SK-N-SH (cell line): ENCODE measurements at regions not wholly inside any gene's neighbourhood (a gene's known extent, or its start where the extent isn't known, plus 50 kb on each side); places are given as distances from the start of the nearest gene placed in this dataset.

Experiments used
- CTCF ChIP-seq: fragments of 200-600 bp; sonication (generic); IDR thresholded peaks from 2 replicates; pipeline ENCODE4 v1.6.1; 2017; ENCODE audit warnings: antibody characterized with exemption, mild to moderate bottlenecking, moderate library complexity
- EP300 ChIP-seq, 2 experiments: IDR thresholded peaks; 2 replicates each; pipeline versions ENCODE4 v1.4.0 to v1.6.1; 2012; ENCODE audit warnings: borderline replicate concordance in 1 of 2, low read depth in 1 of 2, low read length in 1 of 2
- FOXJ3 ChIP-seq: sonication (generic); formaldehyde crosslinking; IDR thresholded peaks from 2 replicates; pipeline ENCODE4 v1.5.1; 2020; ENCODE audit warnings: mild to moderate bottlenecking, missing genetic modification reagents
- GATA2 ChIP-seq: sonication (generic); formaldehyde crosslinking; IDR thresholded peaks from 2 replicates; pipeline ENCODE4 v1.5.0; 2020; ENCODE audit warnings: mild to moderate bottlenecking, missing genetic modification reagents
- JUND ChIP-seq: IDR thresholded peaks from 2 replicates; pipeline ENCODE4 v1.4.0; 2012
- SMC3 ChIP-seq: IDR thresholded peaks from 2 replicates; pipeline ENCODE4 v1.6.1; 2012; ENCODE audit warnings: low read depth, low read length, improper control_type of control experiment
- TEAD4 ChIP-seq: IDR thresholded peaks from 2 replicates; pipeline ENCODE4 v1.4.0; 2012; ENCODE audit warnings: mild to moderate bottlenecking, borderline replicate concordance; ENCODE audit not compliant: insufficient read depth
- YY1 ChIP-seq: IDR thresholded peaks from 2 replicates; pipeline ENCODE4 v1.4.0; 2012; ENCODE audit warnings: low read depth, mild to moderate bottlenecking
- TF ChIP-seq, protein P1 (sequence below): fragments of 150-350 bp; IDR thresholded peaks from 2 replicates; pipeline ENCODE4 v1.6.1; 2016; ENCODE audit warnings: mild to moderate bottlenecking, low read depth, low read length

DNA sequence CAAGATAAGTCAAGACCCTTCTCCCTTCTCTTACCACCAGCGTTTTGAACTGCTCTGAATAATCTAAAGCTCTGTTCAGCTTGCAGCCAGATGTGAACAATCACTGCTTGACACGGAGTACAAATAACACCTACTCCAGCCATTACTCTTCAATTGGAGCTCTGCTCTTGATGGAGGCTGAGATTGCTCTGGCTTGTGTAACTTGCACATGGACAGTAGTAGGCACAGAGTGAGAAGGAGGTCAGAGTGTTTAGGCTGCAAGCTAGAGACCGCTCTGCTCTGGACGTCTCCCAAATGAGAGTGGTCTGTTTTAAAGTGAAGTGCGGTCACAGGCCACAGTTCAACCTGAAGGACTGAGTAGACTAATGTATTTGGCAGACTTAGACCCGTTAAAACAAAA is 158.3 kb downstream of the HDGFL1 start:
- no peak for TF ChIP-seq CTCF
- TF ChIP-seq, protein P1, sequence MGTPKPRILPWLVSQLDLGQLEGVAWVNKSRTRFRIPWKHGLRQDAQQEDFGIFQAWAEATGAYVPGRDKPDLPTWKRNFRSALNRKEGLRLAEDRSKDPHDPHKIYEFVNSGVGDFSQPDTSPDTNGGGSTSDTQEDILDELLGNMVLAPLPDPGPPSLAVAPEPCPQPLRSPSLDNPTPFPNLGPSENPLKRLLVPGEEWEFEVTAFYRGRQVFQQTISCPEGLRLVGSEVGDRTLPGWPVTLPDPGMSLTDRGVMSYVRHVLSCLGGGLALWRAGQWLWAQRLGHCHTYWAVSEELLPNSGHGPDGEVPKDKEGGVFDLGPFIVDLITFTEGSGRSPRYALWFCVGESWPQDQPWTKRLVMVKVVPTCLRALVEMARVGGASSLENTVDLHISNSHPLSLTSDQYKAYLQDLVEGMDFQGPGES = no peak
- no peak for TF ChIP-seq FOXJ3
- no peak for TF ChIP-seq TEAD4
- no peak for TF ChIP-seq GATA2 (CRISPR knock-in tag)
- TF ChIP-seq SMC3 = no peak
- TF ChIP-seq YY1 = no peak
- no peak for TF ChIP-seq JUND
- TF ChIP-seq EP300 (IDR thresholded peaks at IDR 0.05; ENCODE audit: borderline replicate concordance in 1 of 2, low read depth in 1 of 2, low read length in 1 of 2) = no peak
